ELR (cell line): ENCODE measurements at regions not wholly inside any gene's neighbourhood (a gene's known extent, or its start where the extent isn't known, plus 50 kb on each side); places are given as distances from the start of the nearest gene placed in this dataset.

Source experiments
- DNase-seq: peaks from one replicate; pipeline ENCODE4 v3.0.0-alpha.2; 2015; ENCODE audit warnings: low read depth

DNA sequence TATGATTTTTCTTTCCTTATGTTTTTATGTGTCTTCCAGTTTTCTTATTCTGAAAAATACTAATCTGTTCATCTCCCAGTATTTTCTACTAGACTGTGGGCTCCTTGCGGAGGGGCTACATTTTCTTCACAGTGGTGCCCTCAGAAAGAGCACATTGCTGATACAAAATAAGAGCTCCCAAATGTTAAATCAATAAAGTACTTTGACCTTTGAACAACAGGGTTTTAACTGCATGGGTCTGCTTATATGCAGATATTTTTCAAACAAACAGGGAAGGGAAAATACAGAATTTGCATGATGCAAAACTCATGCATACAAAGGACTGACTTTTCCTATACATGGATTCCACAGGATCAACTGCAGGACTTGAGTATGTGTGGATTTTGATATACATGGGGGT, 79.9 kb upstream of the ACO1 start:
- no peak for DNase-seq

- no peak for DNase-seq
These were observed 78.4 kb upstream of the ACO1 start for GRCh38 chr9:32306006-32306405.

DNA sequence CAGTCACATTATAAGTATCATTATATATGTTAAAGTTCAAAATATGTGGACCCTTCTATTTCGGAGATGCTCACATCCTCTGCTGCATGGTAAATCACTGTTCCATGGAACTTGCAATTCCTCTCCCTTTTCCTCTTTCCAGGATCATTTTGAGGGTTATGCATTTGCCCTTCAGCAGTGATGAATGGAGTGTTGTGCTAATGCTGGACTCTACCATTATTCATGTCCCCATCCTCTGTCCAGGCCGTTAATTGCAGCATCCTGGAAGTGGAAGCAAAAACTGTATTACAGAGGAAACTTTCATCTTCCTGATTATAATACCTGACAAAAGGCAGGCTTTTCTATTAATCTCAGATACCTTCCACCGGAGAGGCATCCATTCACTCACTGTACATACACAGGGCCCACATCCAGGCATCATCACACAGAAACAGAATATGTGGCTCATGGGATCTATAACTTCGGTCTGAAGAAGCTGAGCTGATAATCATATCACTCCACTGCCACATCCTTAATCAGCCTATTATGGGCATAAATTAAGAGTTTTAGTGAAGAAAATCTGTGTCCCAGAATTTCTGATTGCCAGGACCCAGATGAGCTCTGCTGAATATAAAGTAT, 65.0 kb upstream of the ACO1 start:
- DNase-seq, result no peak

DNA sequence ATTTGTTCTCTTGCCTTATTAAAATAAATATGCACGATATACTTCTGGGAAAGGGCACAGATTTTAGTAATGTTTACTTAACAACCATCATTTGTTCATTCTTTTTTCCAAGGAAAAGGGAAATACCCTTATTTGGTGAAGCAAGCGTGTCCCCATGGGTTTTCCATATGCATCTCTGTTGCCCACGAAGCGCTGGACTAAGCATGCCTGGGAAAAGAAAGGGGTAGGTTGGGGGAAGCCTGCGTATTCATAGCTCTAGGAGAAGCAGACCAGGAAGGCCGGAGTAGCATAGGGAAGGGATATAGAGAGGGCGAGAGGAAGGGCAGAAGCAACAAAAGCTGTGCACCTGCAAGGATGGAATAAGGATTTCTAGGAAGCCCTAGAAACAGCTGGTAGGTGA, 61.8 kb upstream of the ACO1 start:
- no peak for DNase-seq

GRCh38 chr9:32326146-32326545, 58.3 kb upstream of the ACO1 start:
- no peak for DNase-seq

- DNase-seq, result no peak
These were observed 53.2 kb upstream of the ACO1 start for GRCh38 chr9:32331240-32331639.

DNA sequence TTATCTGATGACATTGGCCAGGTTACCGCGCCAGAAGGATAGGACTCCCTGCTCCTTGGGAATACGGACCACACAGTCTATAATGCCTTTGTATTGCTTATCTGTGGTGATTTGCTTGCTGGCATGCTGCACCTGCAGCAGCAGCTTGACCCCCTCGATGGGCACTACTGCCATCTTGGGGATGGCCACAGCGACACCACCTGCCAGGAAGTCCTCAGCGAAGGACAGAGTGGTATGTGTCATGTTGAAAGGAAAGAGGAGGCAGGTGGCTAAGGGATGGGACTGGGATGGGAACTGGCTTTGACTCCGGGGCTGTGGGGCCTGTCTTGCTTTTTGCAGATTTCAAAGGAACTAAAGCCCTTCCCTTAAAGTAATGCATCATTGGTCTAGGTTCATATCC, 50.3 kb upstream of the ACO1 start:
- no peak for DNase-seq
